IPS DF 6.9 (cell line): ENCODE measurements at regions not wholly inside any gene's neighbourhood (a gene's known extent, or its start where the extent isn't known, plus 50 kb on each side); places are given as distances from the start of the nearest gene placed in this dataset.
A peak's percentile ranks its signal among the peaks of the same experiment; 100 is the strongest.

ENCODE experiments used
- DNase-seq: peaks from one replicate; pipeline ENCODE4 v3.0.0-alpha.2; 2013; ENCODE audit warnings: low read depth, low spot score
- H3K27ac ChIP-seq: one replicate; pipeline ENCODE4 v1.5.1; 2013; ENCODE audit warnings: low read length, control low read depth
- H3K27me3 ChIP-seq: 2 replicates; pipeline ENCODE4 v1.6.1; 2013; ENCODE audit warnings: mild to moderate bottlenecking, low read length; ENCODE audit not compliant: control insufficient read depth, insufficient read depth
- H3K36me3 ChIP-seq: 2 replicates; pipeline ENCODE4 v1.6.1; 2013; ENCODE audit warnings: low read length; ENCODE audit not compliant: control insufficient read depth, insufficient read depth
- H3K4me1 ChIP-seq: 2 replicates; pipeline ENCODE4 v1.6.1; 2013; ENCODE audit warnings: low read length; ENCODE audit not compliant: control insufficient read depth, insufficient read depth
- H3K4me3 ChIP-seq: 2 replicates; pipeline ENCODE4 v1.5.1; 2013; ENCODE audit warnings: mild to moderate bottlenecking, low read length
- H3K9me3 ChIP-seq: 2 replicates; pipeline ENCODE4 v1.6.1; 2013; ENCODE audit warnings: low read length, inconsistent platforms; ENCODE audit not compliant: control insufficient read depth, insufficient read depth
- WGBS: extraction: QIAGEN DNeasy Blood & Tissue Kit; methylation state at CpG from one replicate; pipeline ENCODE4 v1.1.7; 2013; ENCODE audit warnings: mixed read lengths, missing lambda C conversion rate; ENCODE audit not compliant: insufficient read length, insufficient coverage; 5-methylcytosine and 5-hydroxymethylcytosine counted together

GRCh38 chr1:5812295-5812694 is 179.9 kb downstream of the NPHP4 start:
- H3K4me3 ChIP-seq = no peak overlapping the region
- H3K27me3 ChIP-seq = no peaks in the 10 kb centered on the region
- no peaks in the 10 kb centered on the region for H3K36me3 ChIP-seq
- no CpG with 5 or more reads among the region's 2 CpGs for WGBS
- no peaks in the 10 kb centered on the region for H3K9me3 ChIP-seq
- no peaks in the 10 kb centered on the region for H3K4me1 ChIP-seq
- H3K27ac ChIP-seq = no peak overlapping the region
- DNase-seq = no peak

GRCh38 chr1:5811419-5811818 is 180.8 kb downstream of the NPHP4 start:
- no CpG with 5 or more reads among the region's 11 CpGs for WGBS
- H3K4me3 ChIP-seq = no peak overlapping the region
- H3K27ac ChIP-seq = no peak overlapping the region
- H3K36me3 ChIP-seq = no peaks in the 10 kb centered on the region
- no peak for DNase-seq
- H3K27me3 ChIP-seq = no peaks in the 10 kb centered on the region
- H3K9me3 ChIP-seq = no peaks in the 10 kb centered on the region
- no peaks in the 10 kb centered on the region for H3K4me1 ChIP-seq

DNA sequence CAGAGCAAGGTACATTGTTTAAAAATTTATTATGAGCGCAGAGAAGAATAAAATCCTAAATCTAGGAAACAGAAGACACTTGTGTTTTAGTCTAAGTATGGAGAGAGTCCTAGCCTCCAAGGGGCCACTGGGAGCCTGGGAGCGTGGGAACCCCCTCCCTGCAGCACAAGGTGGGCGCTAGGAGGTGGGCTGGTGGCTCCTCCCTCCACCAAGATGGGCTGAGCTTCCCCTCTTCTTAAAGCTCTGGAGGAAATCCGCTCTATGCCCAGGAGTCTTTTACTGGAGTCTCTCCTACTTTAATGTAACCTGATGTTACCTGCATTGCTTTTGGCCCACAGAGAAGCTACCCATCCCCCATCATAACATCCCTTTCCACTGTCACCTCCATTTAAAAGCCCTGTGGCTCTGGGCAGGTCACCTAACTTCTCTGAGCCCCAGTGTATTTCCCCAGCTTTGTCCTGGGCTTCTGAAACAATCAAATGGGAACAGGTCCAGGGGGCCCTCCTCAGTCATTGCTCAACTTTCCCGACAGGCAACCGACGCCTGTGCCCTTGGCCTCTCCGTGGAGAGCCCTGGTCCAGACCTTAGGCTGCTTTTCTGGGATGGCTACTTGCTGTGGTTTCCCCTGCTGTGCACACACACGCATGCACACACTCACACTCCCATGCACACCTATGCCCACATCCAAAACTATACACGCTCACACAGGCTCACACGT is 181.5 kb downstream of the NPHP4 start:
- Histone ChIP-seq H3K9me3 (no peaks in the 10 kb centered on the region), H3K27ac (no peak overlapping the region), H3K4me3 (no peak overlapping the region), H3K4me1 (no peaks in the 10 kb centered on the region), H3K27me3 (no peaks in the 10 kb centered on the region), H3K36me3 (no peaks in the 10 kb centered on the region)
- WGBS = no CpG with 5 or more reads among the region's 11 CpGs
- DNase-seq = no peak

DNA sequence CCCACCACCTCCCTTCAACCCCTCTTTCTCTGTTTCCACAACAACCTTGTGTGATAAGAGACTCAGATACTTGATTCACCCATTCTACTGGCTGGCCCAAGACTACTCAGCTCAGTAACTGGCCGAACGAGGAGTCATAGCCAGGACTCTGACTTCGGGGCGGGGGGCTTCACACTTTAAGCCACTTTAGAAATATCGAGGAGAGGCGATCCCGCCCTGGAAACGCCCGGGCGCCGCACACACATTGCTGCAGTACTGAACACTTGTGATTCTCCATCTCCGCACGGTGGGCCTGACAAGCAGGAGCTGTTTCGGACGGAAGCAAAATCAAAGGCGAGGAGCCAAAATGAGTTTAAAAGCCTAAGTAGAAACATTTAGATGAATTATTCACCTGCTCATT is 182.1 kb downstream of the NPHP4 start:
- WGBS = no CpG with 5 or more reads among the region's 16 CpGs
- no peak for DNase-seq
- Histone ChIP-seq H3K4me3 (no peak overlapping the region), H3K9me3 (no peaks in the 10 kb centered on the region), H3K27ac (no peak overlapping the region), H3K36me3 (no peaks in the 10 kb centered on the region), H3K4me1 (no peaks in the 10 kb centered on the region), H3K27me3 (no peaks in the 10 kb centered on the region)

DNA sequence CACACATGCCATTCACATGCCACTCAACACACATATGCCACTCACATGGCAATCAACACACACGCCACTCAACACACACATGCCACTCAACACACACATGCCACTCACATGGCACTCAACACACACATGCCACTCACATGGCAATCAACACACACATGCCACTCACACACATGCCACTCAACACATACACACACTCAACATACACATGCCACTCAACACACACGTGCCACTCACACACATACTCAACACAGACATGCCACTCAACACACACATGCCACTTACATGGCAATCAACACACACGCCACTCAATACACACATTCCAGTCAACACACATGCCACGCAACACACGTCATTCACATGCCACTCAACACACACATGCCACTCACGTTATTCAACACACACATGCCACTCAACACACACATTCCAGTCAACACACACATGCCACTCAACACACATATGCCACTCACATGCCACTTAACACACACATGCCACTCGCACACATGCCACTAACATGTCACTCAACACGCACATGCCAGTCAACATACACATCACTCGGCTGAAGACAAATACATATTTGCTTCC is 182.9 kb downstream of the NPHP4 start:
- peak overlapping the region; percentile 19 for H3K27ac ChIP-seq
- DNase-seq = no peak
- no peak overlapping the region for H3K4me3 ChIP-seq
- 100% methylated on average over 5 of the region's 9 CpGs for WGBS
- H3K4me1 ChIP-seq = no peaks in the 10 kb centered on the region
- H3K27me3 ChIP-seq = no peaks in the 10 kb centered on the region
- H3K9me3 ChIP-seq = no peaks in the 10 kb centered on the region
- H3K36me3 ChIP-seq = no peaks in the 10 kb centered on the region

DNA sequence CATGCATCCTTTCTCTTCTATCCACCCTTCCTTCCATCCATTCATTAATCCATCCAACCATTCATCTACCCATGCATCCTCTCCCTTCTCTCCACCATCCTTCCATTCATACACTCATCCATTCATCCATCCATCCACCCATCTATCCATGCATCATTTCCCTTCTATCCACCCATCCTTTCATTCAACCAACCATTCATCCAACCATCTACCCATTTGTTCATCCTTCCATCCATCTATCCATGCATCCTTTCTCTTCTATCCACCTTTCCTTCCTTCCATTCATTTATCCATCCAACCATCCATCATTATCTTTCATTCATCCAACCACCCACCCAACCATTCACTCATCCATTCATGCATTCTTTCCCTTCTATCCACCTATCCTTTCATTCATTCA is 188.4 kb downstream of the NPHP4 start:
- Histone ChIP-seq H3K27ac (no peak overlapping the region), H3K4me1 (no peaks in the 10 kb centered on the region)

GRCh38 chr1:5802606-5803005 is 189.6 kb downstream of the NPHP4 start:
- H3K4me1 ChIP-seq = no peaks in the 10 kb centered on the region
- no peaks in the 10 kb centered on the region for H3K36me3 ChIP-seq
- no peaks in the 10 kb centered on the region for H3K27me3 ChIP-seq
- no CpG with 5 or more reads among the region's 1 CpG for WGBS
- H3K9me3 ChIP-seq = peaks cover 3% of the 10 kb centered on the region; the same call in 1 of the 2 replicates
- no peak overlapping the region for H3K4me3 ChIP-seq
- no peak overlapping the region for H3K27ac ChIP-seq
- DNase-seq = no peak

More for the DNA sequence above, 188.4 kb downstream of the NPHP4 start:
- Histone ChIP-seq H3K36me3 (no peaks in the 10 kb centered on the region), H3K27me3 (no peaks in the 10 kb centered on the region), H3K4me3 (no peak overlapping the region), H3K9me3 (peaks cover 3% of the 10 kb centered on the region; the same call in 1 of the 2 replicates)
- DNase-seq = no peak

- no peak for DNase-seq
- Histone ChIP-seq H3K27ac (no peak overlapping the region), H3K27me3 (no peaks in the 10 kb centered on the region), H3K9me3 (peaks cover 3% of the 10 kb centered on the region; the same call in 1 of the 2 replicates), H3K36me3 (no peaks in the 10 kb centered on the region), H3K4me1 (no peaks in the 10 kb centered on the region), H3K4me3 (no peak overlapping the region)
- WGBS = no CpG with 5 or more reads among the region's 7 CpGs
These were observed 193.3 kb downstream of the NPHP4 start for GRCh38 chr1:5798904-5799303.

DNA sequence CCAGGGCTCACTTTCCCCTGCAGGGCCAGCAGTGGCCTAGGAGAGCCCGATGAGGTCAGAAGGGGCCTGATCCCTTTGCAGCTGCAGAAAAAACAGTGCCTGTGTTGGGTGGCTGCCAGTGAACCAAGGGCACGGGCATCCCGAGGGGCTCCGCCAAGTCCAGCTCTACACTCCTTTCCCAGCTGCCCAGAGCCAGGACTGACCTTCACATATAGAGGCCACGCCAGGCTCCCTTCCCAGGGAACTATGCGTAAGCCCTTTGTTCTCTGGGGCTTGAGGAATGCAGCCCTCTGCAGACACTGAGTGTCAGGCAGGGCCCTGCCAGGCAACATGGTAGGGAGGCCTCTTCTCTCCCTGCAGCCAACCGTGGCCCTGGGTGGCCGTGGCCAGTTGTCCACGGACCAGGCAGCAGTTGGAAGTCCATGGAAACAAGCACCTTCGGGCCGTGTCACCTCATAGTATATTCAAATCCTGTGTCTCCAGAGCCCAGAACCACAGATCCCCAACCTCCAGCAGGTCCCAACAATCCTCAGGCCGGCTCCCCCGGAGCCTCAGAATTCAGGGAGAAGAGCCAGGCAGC is 194.0 kb downstream of the NPHP4 start:
- Histone ChIP-seq H3K27me3 (no peaks in the 10 kb centered on the region), H3K4me1 (no peaks in the 10 kb centered on the region), H3K27ac (no peak overlapping the region), H3K9me3 (peaks cover 3% of the 10 kb centered on the region; the same call in 1 of the 2 replicates), H3K36me3 (no peaks in the 10 kb centered on the region), H3K4me3 (no peak overlapping the region)
- DNase-seq = no peak
- WGBS = no CpG with 5 or more reads among the region's 13 CpGs

DNA sequence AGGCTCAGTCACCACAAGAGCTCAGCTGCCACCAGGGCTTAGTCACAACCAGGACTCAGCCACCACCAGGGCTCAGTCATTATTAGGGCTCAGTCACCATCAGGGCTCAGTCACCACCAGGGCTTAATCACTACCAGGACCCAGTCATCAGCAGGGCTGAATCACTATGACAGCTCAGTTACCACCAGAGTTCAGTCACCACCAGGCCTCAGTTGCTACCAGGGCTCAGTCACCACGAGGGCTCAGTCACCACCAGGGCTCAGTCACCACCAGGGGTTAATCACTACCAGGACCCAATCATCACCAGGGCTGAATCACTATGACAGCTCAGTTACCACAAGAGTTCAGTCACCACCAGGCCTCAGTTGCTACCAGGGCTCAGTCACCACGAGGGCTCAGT is 196.2 kb downstream of the NPHP4 start:
- WGBS = no CpG with 5 or more reads among the region's 2 CpGs
- DNase-seq = no peak
- Histone ChIP-seq H3K27me3 (no peaks in the 10 kb centered on the region), H3K9me3 (no peaks in the 10 kb centered on the region; the same call in 1 of the 2 replicates), H3K4me1 (no peaks in the 10 kb centered on the region), H3K27ac (no peak overlapping the region), H3K36me3 (no peaks in the 10 kb centered on the region), H3K4me3 (no peak overlapping the region)
